Small intestine (tissue), 7 donors: ENCODE measurements at regions not wholly inside any gene's neighbourhood (a gene's known extent, or its start where the extent isn't known, plus 50 kb on each side); places are given as distances from the start of the nearest gene placed in this dataset.
A peak's percentile ranks its signal among the peaks of the same experiment; 100 is the strongest.

Experiments used
- DNase-seq, 2 donors: peaks; one replicate each; pipeline versions ENCODE4 v3.0.0 to v3.0.0-alpha.2; 2013
- FAIRE-seq: peaks from 2 replicates; lab custom pipeline; 2012; peaks lifted over from hg19 to GRCh38; lab: Jason Lieb, UNC
- H3K27ac ChIP-seq, 3 donors: one replicate each; pipeline ENCODE4 v1.5.1; 2013; ENCODE audit warnings: low read length in 2 of 3, mild to moderate bottlenecking in 2 of 3, control low read depth in 1 of 3, inconsistent platforms in 1 of 3, low read depth in 1 of 3, moderate library complexity in 1 of 3
- H3K27me3 ChIP-seq, 3 donors: one replicate each; pipeline ENCODE4 v1.6.1; 2013; ENCODE audit warnings: low read length in 3 of 3, inconsistent platforms in 1 of 3; ENCODE audit not compliant: control insufficient read depth in 3 of 3, insufficient read depth in 3 of 3
- H3K36me3 ChIP-seq, 3 donors: one replicate each; pipeline ENCODE4 v1.6.1; 2013; ENCODE audit warnings: low read length in 3 of 3, inconsistent platforms in 1 of 3, low read depth in 1 of 3, mild to moderate bottlenecking in 1 of 3, moderate library complexity in 1 of 3; ENCODE audit not compliant: control insufficient read depth in 3 of 3, insufficient read depth in 2 of 3
- H3K4me1 ChIP-seq, 3 donors: one replicate each; pipeline ENCODE4 v1.6.1; 2013; ENCODE audit warnings: low read length in 2 of 3, inconsistent platforms in 1 of 3, low read depth in 1 of 3, mild to moderate bottlenecking in 1 of 3, moderate library complexity in 1 of 3; ENCODE audit not compliant: control insufficient read depth in 3 of 3, insufficient read depth in 2 of 3
- H3K4me3 ChIP-seq, 3 donors: one replicate each; pipeline ENCODE4 v1.5.1; 2013; ENCODE audit warnings: low read length in 3 of 3, control low read depth in 1 of 3, inconsistent platforms in 1 of 3, low read depth in 1 of 3, mild to moderate bottlenecking in 1 of 3, moderate library complexity in 1 of 3
- H3K9me3 ChIP-seq, 2 donors: one replicate each; pipeline ENCODE4 v1.6.1; 2013; ENCODE audit warnings: low read depth in 1 of 2, low read length in 1 of 2; ENCODE audit not compliant: control insufficient read depth in 2 of 2, insufficient read depth in 1 of 2
- WGBS, 3 donors: extraction: QIAGEN DNeasy Blood & Tissue Kit; methylation state at CpG; one replicate each; pipeline ENCODE4 v1.1.7; 2013; 5-methylcytosine and 5-hydroxymethylcytosine counted together
- donor health status: healthy with polysubstance abuse.
- donor health status: control.
- donor health status: control.
- donor health status: Bipolar disorder and iron deficiency.
- donor health status: healthy.

- Histone ChIP-seq H3K9me3 (no peaks in the 10 kb centered on the region), H3K4me1 (no peaks in the 10 kb centered on the region), H3K27me3 (peaks cover 0 to 25% (median 0%) of the 10 kb centered on the region in 3 donors), H3K36me3 (no peaks in the 10 kb centered on the region), H3K4me3 (no peak overlapping the region), H3K27ac (no peak overlapping the region)
- FAIRE-seq (no peak), DNase-seq (no peak)
- WGBS, 3 donors = 53 to 64% (median 54%) methylated on average over 1 of the region's 1 CpG
Observed at GRCh38 chr11:115652094-115652493, 147.9 kb upstream of the CADM1 start.

GRCh38 chr11:115649461-115649860, 145.2 kb upstream of the CADM1 start:
- FAIRE-seq = no peak
- WGBS, 3 donors = 77 to 89% (median 80%) methylated on average over 5 of the region's 5 CpGs
- H3K27me3 ChIP-seq = peaks cover 0 to 33% (median 0%) of the 10 kb centered on the region in 3 donors
- H3K4me1 ChIP-seq = no peaks in the 10 kb centered on the region
- no peak overlapping the region for H3K27ac ChIP-seq
- no peaks in the 10 kb centered on the region for H3K9me3 ChIP-seq
- no peak for DNase-seq
- H3K4me3 ChIP-seq = no peak overlapping the region
- no peaks in the 10 kb centered on the region for H3K36me3 ChIP-seq

GRCh38 chr11:115645631-115646317, 141.6 kb upstream of the CADM1 start:
- H3K27ac ChIP-seq = no peak overlapping the region
- no peaks in the 10 kb centered on the region for H3K4me1 ChIP-seq
- H3K9me3 ChIP-seq = no peaks in the 10 kb centered on the region
- no peak overlapping the region for H3K4me3 ChIP-seq
- FAIRE-seq = no peak
- peak in 1 of 2 donors; percentile 17 for DNase-seq
- H3K27me3 ChIP-seq = peaks cover 0 to 30% (median 0%) of the 10 kb centered on the region in 3 donors
- 46 to 65% (median 59%) methylated on average over 25 to 28 of the region's 28 CpGs for WGBS, 3 donors
- H3K36me3 ChIP-seq = no peaks in the 10 kb centered on the region

GRCh38 chr11:115644856-115645255, 140.6 kb upstream of the CADM1 start:
- no peaks in the 10 kb centered on the region for H3K9me3 ChIP-seq
- no peak overlapping the region for H3K27ac ChIP-seq
- no peaks in the 10 kb centered on the region for H3K4me1 ChIP-seq
- no peak for FAIRE-seq
- WGBS, 3 donors = 73 to 78% (median 77%) methylated on average over 4 of the region's 4 CpGs
- no peaks in the 10 kb centered on the region for H3K36me3 ChIP-seq
- H3K4me3 ChIP-seq = no peak overlapping the region
- H3K27me3 ChIP-seq = peaks cover 0 to 26% (median 0%) of the 10 kb centered on the region in 3 donors
- DNase-seq = no peak

- H3K4me3 ChIP-seq = no peak overlapping the region
- no peak for DNase-seq
- H3K36me3 ChIP-seq = no peaks in the 10 kb centered on the region
- no peaks in the 10 kb centered on the region for H3K4me1 ChIP-seq
- H3K9me3 ChIP-seq = no peaks in the 10 kb centered on the region
- H3K27ac ChIP-seq = no peak overlapping the region
- peaks cover 0 to 23% (median 0%) of the 10 kb centered on the region in 3 donors for H3K27me3 ChIP-seq
- no peak for FAIRE-seq
- WGBS, 3 donors = 72 to 77% (median 76%) methylated on average over 12 of the region's 12 CpGs
Observed at GRCh38 chr11:115643549-115644270, 139.5 kb upstream of the CADM1 start.

- H3K27ac ChIP-seq = no peak overlapping the region
- WGBS, 3 donors = 74 to 83% (median 79%) methylated on average over 4 of the region's 4 CpGs
- FAIRE-seq (no peak), DNase-seq (no peak)
- H3K4me1 ChIP-seq = no peaks in the 10 kb centered on the region
- no peaks in the 10 kb centered on the region for H3K9me3 ChIP-seq
- H3K27me3 ChIP-seq = peaks cover 0 to 23% (median 0%) of the 10 kb centered on the region in 3 donors
- no peak overlapping the region for H3K4me3 ChIP-seq
- H3K36me3 ChIP-seq = no peaks in the 10 kb centered on the region
Observed at GRCh38 chr11:115642660-115643059, 138.4 kb upstream of the CADM1 start.

- WGBS, 3 donors = 18 to 49% (median 31%) methylated on average over 8 of the region's 8 CpGs
- DNase-seq (peak in 1 of 2 donors; percentile 9), FAIRE-seq (no peak)
Observed at GRCh38 chr11:115637599-115638241, 133.5 kb upstream of the CADM1 start.

GRCh38 chr11:115636753-115637527, 132.7 kb upstream of the CADM1 start:
- 76 to 81% (median 80%) methylated on average over 5 of the region's 5 CpGs for WGBS, 3 donors
- FAIRE-seq (no peak), DNase-seq (no peak)
- Histone ChIP-seq H3K36me3 (no peaks in the 10 kb centered on the region), H3K27me3 (peaks cover 0 to 2% (median 0%) of the 10 kb centered on the region in 3 donors), H3K4me3 (no peak overlapping the region), H3K4me1 (no peaks in the 10 kb centered on the region), H3K9me3 (no peaks in the 10 kb centered on the region), H3K27ac (no peak overlapping the region)

More at GRCh38 chr11:115637599-115638241, 133.5 kb upstream of the CADM1 start:
- no peaks in the 10 kb centered on the region for H3K27me3 ChIP-seq
- H3K4me1 ChIP-seq = no peaks in the 10 kb centered on the region
- H3K4me3 ChIP-seq = no peak overlapping the region
- no peaks in the 10 kb centered on the region for H3K9me3 ChIP-seq
- H3K27ac ChIP-seq = no peak overlapping the region
- no peaks in the 10 kb centered on the region for H3K36me3 ChIP-seq
